ENCODE measurements at regions not wholly inside any gene's neighbourhood (a gene's known extent, or its start where the extent isn't known, plus 50 kb on each side); places are given as distances from the start of the nearest gene placed in this dataset.

- H3K23ac ChIP-seq (ENCODE audit: low read depth, low read length), result no peak overlapping the region
- H4K20me1 ChIP-seq (ENCODE audit: insufficient read depth, low read length), result no peaks in the 10 kb centered on the region
- H3K79me1 ChIP-seq (ENCODE audit: low read depth in 1 of 2, low read length in 2 of 2), result no peaks in the 10 kb centered on the region
- H3K27me3 ChIP-seq (ENCODE audit: control insufficient read depth, insufficient read depth, low read length), result no peaks in the 10 kb centered on the region
- CTCF ChIA-PET, result no interaction called here
- intact Hi-C loops (cut with micrococcal nuclease) (no loop called here), dilution Hi-C loops (cut with HindIII; ENCODE audit: low sequenced_read_pairs, unreplicated experiment) (no loop called here), in situ Hi-C loops (cut with MboI; ENCODE audit: low sequenced_read_pairs) (no loop called here)
- no peak overlapping the region for H4K5ac ChIP-seq (ENCODE audit: low read depth, low read length)
- no peak overlapping the region for H3K18ac ChIP-seq (ENCODE audit: low read depth, low read length)
- ATAC-seq (ENCODE audit: low read depth) (peak; percentile 68), DNase-seq (no peak)
- no peaks in the 10 kb centered on the region for H3K9me1 ChIP-seq (ENCODE audit: insufficient read depth, low read length)
- H2BK120ac ChIP-seq (ENCODE audit: low read depth, low read length), result no peak overlapping the region
- peak overlapping the region; percentile 18; the same call in 1 of the 2 replicates for H2BK20ac ChIP-seq (ENCODE audit: low read depth, low read length)
- H3K56ac ChIP-seq (ENCODE audit: extremely low read depth, insufficient read depth, low read length), result no peak overlapping the region
- H2AK5ac ChIP-seq (ENCODE audit: low read depth, low read length), result no peak overlapping the region
- POLR2A ChIA-PET (ENCODE audit: unreplicated experiment), result no interaction called here
- BruUV-seq (replicated peaks), result no TSS peak
- H2AFZ ChIP-seq (replicated peaks; ENCODE audit: low read length, poor library complexity), result peak overlapping the region; percentile 3
- no peak overlapping the region; the same call in 1 of the 2 replicates for H3K4ac ChIP-seq (ENCODE audit: low read depth, low read length)
- no peak overlapping the region for H3K14ac ChIP-seq (replicated peaks; ENCODE audit: low read depth, low read length)
- H2AK9ac ChIP-seq (replicated peaks; ENCODE audit: low read depth, low read length, poor library complexity), result no peak overlapping the region
- H3K4me1 ChIP-seq (ENCODE audit: control insufficient read depth, insufficient read depth, low read length), result no peaks in the 10 kb centered on the region
- H3K36me3 ChIP-seq (ENCODE audit: control insufficient read depth, insufficient read depth, low read length), result no peaks in the 10 kb centered on the region
- no peak overlapping the region for H3K4me3 ChIP-seq (ENCODE audit: insufficient read depth, low read depth, low read length)
- TF ChIP-seq CHD1 (IDR thresholded peaks at IDR 0.05; ENCODE audit: low read depth, low read length) (no peak), NFE2L2 (IDR thresholded peaks at IDR 0.05; ENCODE audit: low read depth, low read length) (no peak), FOS (IDR thresholded peaks at IDR 0.05; ENCODE audit: low read depth, low read length) (no peak), CEBPB (IDR thresholded peaks at IDR 0.05; ENCODE audit: low read depth, low read length) (no peak), CTCF (conservative IDR thresholded peaks at IDR 0.05; ENCODE audit: low read depth, low read length) (no peak), USF2 (IDR thresholded peaks at IDR 0.05; ENCODE audit: low read depth, low read length) (no peak), RAD21 (IDR thresholded peaks at IDR 0.05; ENCODE audit: low read length) (no peak), MAZ (IDR thresholded peaks at IDR 0.05; ENCODE audit: borderline replicate concordance, low read depth, low read length) (no peak), MXI1 (IDR thresholded peaks at IDR 0.05; ENCODE audit: borderline replicate concordance, low read depth, low read length) (no peak), ELK1 (IDR thresholded peaks at IDR 0.05; ENCODE audit: borderline replicate concordance, low read depth, low read length) (no peak)
- H3K9me3 ChIP-seq (ENCODE audit: control insufficient read depth, insufficient read depth, low read length), result no peaks in the 10 kb centered on the region
- no peak overlapping the region for H4K91ac ChIP-seq (ENCODE audit: insufficient read depth, low read depth, low read length)
- no peak overlapping the region for H4K8ac ChIP-seq (ENCODE audit: low read depth in 2 of 2, low read length in 2 of 2)
- H2BK15ac ChIP-seq (ENCODE audit: low read depth, low read length), result no peak overlapping the region
- no peak overlapping the region for H3K9ac ChIP-seq (ENCODE audit: low read depth, low read length)
- no peak overlapping the region for H3K27ac ChIP-seq (ENCODE audit: insufficient read depth, low read length)
- H3K4me2 ChIP-seq (ENCODE audit: low read depth, low read length), result no peak overlapping the region
- H2BK5ac ChIP-seq (ENCODE audit: low read depth, low read length, poor library complexity, severe bottlenecking), result no peak overlapping the region
- 43% methylated on average over 11 of the region's 18 CpGs; no CpG with 5 or more reads in 1 of the 2 experiments for WGBS, 2 experiments (ENCODE audit: extremely low coverage in 2 of 2, insufficient read length in 1 of 2)
Observed at GRCh38 chr5:10138395-10139057, 111.2 kb downstream of the ATPSCKMT start.

All from IMR-90 (cell line).